ENCODE measurements at regions not wholly inside any gene's neighbourhood (a gene's known extent, or its start where the extent isn't known, plus 50 kb on each side); places are given as distances from the start of the nearest gene placed in this dataset.
"Not testable (repeated sequence)": the region's sequence is repeated elsewhere in the genome, so short reads cannot be mapped to it uniquely, and the experiment has no call there.

GRCh38 chr10:45095286-45095685 is 94.6 kb downstream of the ZNF22 start:
- H3K27ac ChIP-seq: no peak overlapping the region
- no peaks in the 10 kb centered on the region for H3K36me3 ChIP-seq
- no peak overlapping the region for H3K4me3 ChIP-seq
- Mint-ChIP-seq H3K27ac (no peak overlapping the region), H3K36me3 (no peaks in the 10 kb centered on the region), H3K4me3 (no peak overlapping the region), H3K27me3 (ENCODE audit: insufficient read depth, low read depth) (no peaks in the 10 kb centered on the region), H3K4me1 (peaks cover 27% of the 10 kb centered on the region), H3K9me3 (no peaks in the 10 kb centered on the region)
- H3K9me3 ChIP-seq (ENCODE audit: low read depth): no peaks in the 10 kb centered on the region
- no peak overlapping the region for H3K4me2 ChIP-seq
- no peak overlapping the region for H3K9ac ChIP-seq
- TF ChIP-seq EZH2 (IDR thresholded peaks at IDR 0.05) (no peak), EZH2phosphoT487 (IDR thresholded peaks at IDR 0.05) (no peak), CTCF (IDR thresholded peaks at IDR 0.05) (no peak)
- no peak for DNase-seq (ENCODE audit: low spot score)
- peaks cover 21% of the 10 kb centered on the region for H3K4me1 ChIP-seq
- no peaks in the 10 kb centered on the region for H3F3A ChIP-seq (ENCODE audit: low read depth)
- no peaks in the 10 kb centered on the region for H3K79me2 ChIP-seq (ENCODE audit: low read depth)
- no peaks in the 10 kb centered on the region for H4K20me1 ChIP-seq (ENCODE audit: low read depth)
- no peaks in the 10 kb centered on the region for H3K27me3 ChIP-seq
- no peak overlapping the region for H2AFZ ChIP-seq (replicated peaks)

- H3K9ac ChIP-seq: no peak overlapping the region
- Mint-ChIP-seq H3K9me3 (no peaks in the 10 kb centered on the region), H3K4me3 (no peak overlapping the region), H3K27ac (no peak overlapping the region), H3K36me3 (no peaks in the 10 kb centered on the region), H3K4me1 (peaks cover 24% of the 10 kb centered on the region), H3K27me3 (ENCODE audit: insufficient read depth, low read depth) (no peaks in the 10 kb centered on the region)
- H3K79me2 ChIP-seq (ENCODE audit: low read depth): no peaks in the 10 kb centered on the region
- no peaks in the 10 kb centered on the region for H3F3A ChIP-seq (ENCODE audit: low read depth)
- no peak for TF ChIP-seq CTCF (IDR thresholded peaks at IDR 0.05)
- TF ChIP-seq EZH2 (IDR thresholded peaks at IDR 0.05): no peak
- no peak for TF ChIP-seq EZH2phosphoT487 (IDR thresholded peaks at IDR 0.05)
- no peak overlapping the region for H3K27ac ChIP-seq
- no peaks in the 10 kb centered on the region for H4K20me1 ChIP-seq (ENCODE audit: low read depth)
- no peak for DNase-seq (ENCODE audit: low spot score)
- no peak overlapping the region for H2AFZ ChIP-seq (replicated peaks)
- no peaks in the 10 kb centered on the region for H3K36me3 ChIP-seq
- H3K27me3 ChIP-seq: no peaks in the 10 kb centered on the region
- no peaks in the 10 kb centered on the region for H3K9me3 ChIP-seq (ENCODE audit: low read depth)
- no peak overlapping the region for H3K4me2 ChIP-seq
- H3K4me3 ChIP-seq: no peak overlapping the region
- H3K4me1 ChIP-seq: peaks cover 21% of the 10 kb centered on the region
Measured at GRCh38 chr10:45096001-45096400, 95.3 kb downstream of the ZNF22 start.

GRCh38 chr10:45100429-45100828 is 99.7 kb downstream of the ZNF22 start:
- Mint-ChIP-seq H3K9me3 (no peaks in the 10 kb centered on the region), H3K4me1 (no peaks in the 10 kb centered on the region), H3K27ac (no peak overlapping the region), H3K27me3 (ENCODE audit: insufficient read depth, low read depth) (no peaks in the 10 kb centered on the region), H3K36me3 (no peaks in the 10 kb centered on the region), H3K4me3 (no peak overlapping the region)
- Histone ChIP-seq H2AFZ (replicated peaks) (no peak overlapping the region), H3K27ac (no peak overlapping the region), H3K4me3 (no peak overlapping the region), H3K27me3 (no peaks in the 10 kb centered on the region), H3K4me2 (no peak overlapping the region), H3K9ac (no peak overlapping the region), H3K36me3 (no peaks in the 10 kb centered on the region), H3K4me1 (peaks cover 7% of the 10 kb centered on the region), H3F3A (ENCODE audit: low read depth) (no peaks in the 10 kb centered on the region), H3K9me3 (ENCODE audit: low read depth) (no peaks in the 10 kb centered on the region), H3K79me2 (ENCODE audit: low read depth) (no peaks in the 10 kb centered on the region), H4K20me1 (ENCODE audit: low read depth) (no peaks in the 10 kb centered on the region)
- no peak for DNase-seq (ENCODE audit: low spot score)
- TF ChIP-seq EZH2 (IDR thresholded peaks at IDR 0.05): no peak
- TF ChIP-seq CTCF (IDR thresholded peaks at IDR 0.05): no peak
- TF ChIP-seq EZH2phosphoT487 (IDR thresholded peaks at IDR 0.05): no peak

GRCh38 chr10:45104674-45105073 is 104.0 kb downstream of the ZNF22 start:
- Histone ChIP-seq H3K36me3 (no peaks in the 10 kb centered on the region), H2AFZ (replicated peaks) (no peak overlapping the region), H4K20me1 (ENCODE audit: low read depth) (no peaks in the 10 kb centered on the region), H3K4me2 (no peak overlapping the region), H3K79me2 (ENCODE audit: low read depth) (no peaks in the 10 kb centered on the region), H3K9me3 (ENCODE audit: low read depth) (no peaks in the 10 kb centered on the region), H3K4me1 (no peaks in the 10 kb centered on the region), H3K27me3 (no peaks in the 10 kb centered on the region), H3F3A (ENCODE audit: low read depth) (no peaks in the 10 kb centered on the region), H3K9ac (no peak overlapping the region), H3K27ac (no peak overlapping the region), H3K4me3 (no peak overlapping the region)
- Mint-ChIP-seq H3K36me3 (no peaks in the 10 kb centered on the region), H3K4me3 (no peak overlapping the region), H3K27ac (no peak overlapping the region), H3K4me1 (peaks cover 2% of the 10 kb centered on the region), H3K27me3 (ENCODE audit: insufficient read depth, low read depth) (no peaks in the 10 kb centered on the region), H3K9me3 (no peaks in the 10 kb centered on the region)
- TF ChIP-seq EZH2phosphoT487 (IDR thresholded peaks at IDR 0.05): no peak
- no peak for TF ChIP-seq EZH2 (IDR thresholded peaks at IDR 0.05)
- no peak for TF ChIP-seq CTCF (IDR thresholded peaks at IDR 0.05)
- no peak for DNase-seq (ENCODE audit: low spot score)

GRCh38 chr10:45105309-45105708 is 104.6 kb downstream of the ZNF22 start:
- H3K27me3 ChIP-seq; H3K4me1 Mint-ChIP-seq; H3K9me3 Mint-ChIP-seq; H3K4me1 ChIP-seq; H3K36me3 Mint-ChIP-seq; H3K27me3 Mint-ChIP-seq (ENCODE audit: insufficient read depth, low read depth); H3K9ac ChIP-seq; H3K27ac ChIP-seq; H3K4me3 ChIP-seq; DNase-seq (ENCODE audit: low spot score); H3K79me2 ChIP-seq (ENCODE audit: low read depth); H4K20me1 ChIP-seq (ENCODE audit: low read depth); H3K9me3 ChIP-seq (ENCODE audit: low read depth); H3K27ac Mint-ChIP-seq; H3F3A ChIP-seq (ENCODE audit: low read depth); H3K4me3 Mint-ChIP-seq; H3K4me2 ChIP-seq; H3K36me3 ChIP-seq: not testable (repeated sequence)
- H2AFZ ChIP-seq (replicated peaks): peak overlapping the region; percentile 34

Measured in neural progenitor cell (in vitro differentiated cells).